Mesenchymal stem cell (in vitro differentiated cells and primary cell): ENCODE measurements at regions not wholly inside any gene's neighbourhood (a gene's known extent, or its start where the extent isn't known, plus 50 kb on each side); places are given as distances from the start of the nearest gene placed in this dataset.

Experiments
- DNase-seq: peaks from one replicate; pipeline ENCODE4 v3.0.0-alpha.2; 2013
- H2AFZ ChIP-seq: one replicate; pipeline ENCODE4 v1.6.1; 2013; ENCODE audit warnings: low read depth, mild to moderate bottlenecking, control low read depth, inconsistent platforms, low read length, moderate library complexity
- H2AK5ac ChIP-seq: 2 replicates; pipeline ENCODE4 v1.6.1; 2013; ENCODE audit warnings: low read length, moderate library complexity, mild to moderate bottlenecking, inconsistent platforms; ENCODE audit not compliant: severe bottlenecking
- H2BK120ac ChIP-seq: one replicate; pipeline ENCODE4 v1.6.1; 2013; ENCODE audit warnings: low read depth, mild to moderate bottlenecking, inconsistent platforms, low read length, moderate library complexity
- H2BK12ac ChIP-seq, 2 experiments: one replicate each; pipeline ENCODE4 v1.6.1; 2013; ENCODE audit warnings: inconsistent platforms in 2 of 2, low read length in 2 of 2, mild to moderate bottlenecking in 2 of 2, moderate library complexity in 2 of 2, control low read depth in 1 of 2
- H2BK15ac ChIP-seq: one replicate; pipeline ENCODE4 v1.6.1; 2013; ENCODE audit warnings: mild to moderate bottlenecking, low read depth, inconsistent platforms; ENCODE audit not compliant: poor library complexity, severe bottlenecking
- H2BK5ac ChIP-seq: 2 replicates; pipeline ENCODE4 v1.6.1; 2013; ENCODE audit warnings: low read depth, mild to moderate bottlenecking, low read length, control low read depth, inconsistent platforms; ENCODE audit not compliant: poor library complexity, severe bottlenecking
- H3K14ac ChIP-seq, 2 experiments: one replicate each; pipeline ENCODE4 v1.6.1; 2013; ENCODE audit warnings: inconsistent platforms in 2 of 2, low read length in 2 of 2, control low read depth in 1 of 2, mild to moderate bottlenecking in 1 of 2, moderate library complexity in 1 of 2
- H3K18ac ChIP-seq, 2 experiments: one replicate each; pipeline ENCODE4 v1.6.1; 2013; ENCODE audit warnings: inconsistent platforms in 2 of 2, low read length in 2 of 2, control low read depth in 1 of 2, low read depth in 1 of 2, mild to moderate bottlenecking in 1 of 2
- H3K23ac ChIP-seq, 2 experiments: one replicate each; pipeline ENCODE4 v1.6.1; 2013; ENCODE audit warnings: inconsistent platforms in 2 of 2, low read length in 2 of 2, mild to moderate bottlenecking in 2 of 2, moderate library complexity in 2 of 2, control low read depth in 1 of 2
- H3K27ac ChIP-seq: 2 replicates; pipeline ENCODE4 v1.5.1; 2013; ENCODE audit warnings: mild to moderate bottlenecking, moderate library complexity, low read length, control low read depth, inconsistent platforms; ENCODE audit not compliant: poor library complexity, severe bottlenecking
- H3K27me3 ChIP-seq, 2 experiments: 2 replicates each; pipeline versions ENCODE4 v1.6.1 to v1.7.0; 2013; ENCODE audit warnings: low read length in 2 of 2, mild to moderate bottlenecking in 2 of 2, moderate library complexity in 2 of 2, control low read depth in 1 of 2, inconsistent platforms in 1 of 2; ENCODE audit not compliant: control insufficient read depth in 1 of 2, insufficient read depth in 1 of 2
- H3K36me3 ChIP-seq, 2 experiments: 2 replicates each; pipeline versions ENCODE4 v1.6.1 to v1.7.0; 2013; ENCODE audit warnings: low read length in 2 of 2, control low read depth in 1 of 2, inconsistent platforms in 1 of 2, low read depth in 1 of 2, mild to moderate bottlenecking in 1 of 2; ENCODE audit not compliant: insufficient read depth in 2 of 2, control insufficient read depth in 1 of 2
- H3K4ac ChIP-seq, 2 experiments: one replicate each; pipeline ENCODE4 v1.6.1; 2013; ENCODE audit warnings: inconsistent platforms in 2 of 2, low read length in 2 of 2, mild to moderate bottlenecking in 2 of 2, moderate library complexity in 2 of 2, control low read depth in 1 of 2, low read depth in 1 of 2
- H3K4me1 ChIP-seq: 2 replicates; pipeline ENCODE4 v1.6.1; 2013; ENCODE audit warnings: low read depth, low read length, control low read depth; ENCODE audit not compliant: control insufficient read depth, insufficient read depth
- H3K4me2 ChIP-seq: 2 replicates; pipeline ENCODE4 v1.6.1; 2013; ENCODE audit warnings: low read length, mild to moderate bottlenecking, inconsistent platforms; ENCODE audit not compliant: poor library complexity, severe bottlenecking
- H3K4me3 ChIP-seq, 2 experiments: 2 replicates each; pipeline versions ENCODE4 v1.5.1 to v1.7.0; 2013; ENCODE audit warnings: low read length in 2 of 2, mild to moderate bottlenecking in 2 of 2, control low read depth in 1 of 2, low read depth in 1 of 2; ENCODE audit not compliant: insufficient read depth in 1 of 2
- H3K79me1 ChIP-seq: replicated peaks from 2 replicates; pipeline ENCODE4 v1.6.1; 2013; ENCODE audit warnings: mild to moderate bottlenecking, control low read depth, low read length, inconsistent platforms; ENCODE audit not compliant: poor library complexity, severe bottlenecking
- H3K9ac ChIP-seq: 2 replicates; pipeline ENCODE4 v1.7.0; 2013; ENCODE audit warnings: mild to moderate bottlenecking, low read length, moderate library complexity
- H3K9me3 ChIP-seq: 2 replicates; pipeline ENCODE4 v1.7.0; 2013; ENCODE audit warnings: mild to moderate bottlenecking, low read length; ENCODE audit not compliant: control insufficient read depth
- H4K8ac ChIP-seq: one replicate; pipeline ENCODE4 v1.6.1; 2013; ENCODE audit warnings: inconsistent platforms, mild to moderate bottlenecking, low read length, moderate library complexity
- H4K91ac ChIP-seq: one replicate; pipeline ENCODE4 v1.6.1; 2013; ENCODE audit warnings: mild to moderate bottlenecking, low read length, inconsistent platforms
- WGBS: methylation state at CpG from one replicate; pipeline ENCODE4 v1.1.7; 2013; ENCODE audit warnings: mixed read lengths; 5-methylcytosine and 5-hydroxymethylcytosine counted together

- Histone ChIP-seq H4K8ac (no peak overlapping the region), H2AK5ac (no peak overlapping the region), H3K27ac (no peak overlapping the region), H3K9ac (no peak overlapping the region), H2BK12ac (no peak overlapping the region), H3K23ac (no peak overlapping the region), H3K79me1 (no peaks in the 10 kb centered on the region), H4K91ac (no peak overlapping the region), H3K27me3 (no peaks in the 10 kb centered on the region), H2BK5ac (no peak overlapping the region), H3K4me2 (no peak overlapping the region), H3K14ac (no peak overlapping the region), H2BK120ac (no peak overlapping the region), H3K4me3 (no peak overlapping the region), H2BK15ac (no peak overlapping the region), H3K4ac (no peak overlapping the region), H3K36me3 (no peaks in the 10 kb centered on the region), H3K9me3 (no peaks in the 10 kb centered on the region), H2AFZ (no peak overlapping the region), H3K18ac (no peak overlapping the region), H3K4me1 (no peaks in the 10 kb centered on the region)
- DNase-seq, result no peak
- 70% methylated on average over 3 of the region's 4 CpGs for WGBS
These were observed 853.5 kb downstream of the GATA3 start for GRCh38 chr10:8908013-8908412.

GRCh38 chr10:8910314-8910713 lies 855.8 kb downstream of the GATA3 start:
- no peak overlapping the region for H3K18ac ChIP-seq
- no peak overlapping the region for H3K4ac ChIP-seq
- no peak overlapping the region for H4K8ac ChIP-seq
- H2BK5ac ChIP-seq, result no peak overlapping the region
- H2BK120ac ChIP-seq, result no peak overlapping the region
- no peak overlapping the region for H2BK12ac ChIP-seq
- 90% methylated on average over 3 of the region's 3 CpGs for WGBS
- no peak overlapping the region for H2AFZ ChIP-seq
- H3K4me3 ChIP-seq, result no peak overlapping the region
- H3K27me3 ChIP-seq, result no peaks in the 10 kb centered on the region
- no peak overlapping the region for H3K4me2 ChIP-seq
- no peaks in the 10 kb centered on the region for H3K4me1 ChIP-seq
- H3K36me3 ChIP-seq, result no peaks in the 10 kb centered on the region
- no peak overlapping the region for H2BK15ac ChIP-seq
- no peak overlapping the region for H2AK5ac ChIP-seq
- no peaks in the 10 kb centered on the region for H3K9me3 ChIP-seq
- DNase-seq, result no peak
- H3K27ac ChIP-seq, result no peak overlapping the region
- H3K9ac ChIP-seq, result no peak overlapping the region
- no peak overlapping the region for H3K23ac ChIP-seq
- no peak overlapping the region for H4K91ac ChIP-seq
- H3K79me1 ChIP-seq, result no peaks in the 10 kb centered on the region
- no peak overlapping the region for H3K14ac ChIP-seq

GRCh38 chr10:8911032-8911431 lies 856.5 kb downstream of the GATA3 start:
- Histone ChIP-seq H2BK5ac (no peak overlapping the region), H3K4ac (no peak overlapping the region), H3K4me3 (no peak overlapping the region), H3K4me1 (no peaks in the 10 kb centered on the region), H3K9ac (no peak overlapping the region), H3K9me3 (no peaks in the 10 kb centered on the region), H4K8ac (no peak overlapping the region), H3K23ac (no peak overlapping the region), H3K27ac (no peak overlapping the region), H3K4me2 (no peak overlapping the region), H2BK12ac (no peak overlapping the region), H3K36me3 (no peaks in the 10 kb centered on the region), H3K27me3 (no peaks in the 10 kb centered on the region), H4K91ac (no peak overlapping the region), H3K79me1 (no peaks in the 10 kb centered on the region), H2AK5ac (no peak overlapping the region), H2BK15ac (no peak overlapping the region), H2BK120ac (no peak overlapping the region), H3K18ac (no peak overlapping the region), H3K14ac (no peak overlapping the region), H2AFZ (no peak overlapping the region)
- WGBS, result no CpG with 5 or more reads among the region's 1 CpG
- no peak for DNase-seq

- Histone ChIP-seq H2BK5ac (no peak overlapping the region), H2BK12ac (no peak overlapping the region), H3K9me3 (no peaks in the 10 kb centered on the region), H2AK5ac (no peak overlapping the region), H3K27ac (no peak overlapping the region), H3K14ac (no peak overlapping the region), H3K18ac (no peak overlapping the region), H2AFZ (no peak overlapping the region), H3K4me3 (no peak overlapping the region), H4K8ac (no peak overlapping the region), H3K4me2 (no peak overlapping the region), H3K36me3 (no peaks in the 10 kb centered on the region), H3K4ac (no peak overlapping the region), H2BK15ac (no peak overlapping the region), H2BK120ac (no peak overlapping the region), H3K23ac (no peak overlapping the region), H3K79me1 (no peaks in the 10 kb centered on the region), H3K9ac (no peak overlapping the region), H4K91ac (no peak overlapping the region), H3K4me1 (no peaks in the 10 kb centered on the region), H3K27me3 (no peaks in the 10 kb centered on the region)
- 68% methylated on average over 4 of the region's 4 CpGs for WGBS
- no peak for DNase-seq
These were observed 857.6 kb downstream of the GATA3 start for GRCh38 chr10:8912108-8912507.
